GM23248 (cell line): ENCODE measurements at regions not wholly inside any gene's neighbourhood (a gene's known extent, or its start where the extent isn't known, plus 50 kb on each side); places are given as distances from the start of the nearest gene placed in this dataset.

Experiments
- EZH2 ChIP-seq: fragments of 200-600 bp; sonication (generic); IDR thresholded peaks from 2 replicates; pipeline ENCODE4 v1.6.1; 2018; ENCODE audit warnings: antibody characterized with exemption, mild to moderate bottlenecking; ENCODE audit not compliant: insufficient read depth, poor library complexity, severe bottlenecking
- EZH2phosphoT487 ChIP-seq: fragments of 200-600 bp; sonication (generic); IDR thresholded peaks from 2 replicates; pipeline ENCODE4 v1.6.1; 2018; ENCODE audit warnings: antibody characterized with exemption, moderate library complexity, mild to moderate bottlenecking, low read depth; ENCODE audit not compliant: insufficient read depth

DNA sequence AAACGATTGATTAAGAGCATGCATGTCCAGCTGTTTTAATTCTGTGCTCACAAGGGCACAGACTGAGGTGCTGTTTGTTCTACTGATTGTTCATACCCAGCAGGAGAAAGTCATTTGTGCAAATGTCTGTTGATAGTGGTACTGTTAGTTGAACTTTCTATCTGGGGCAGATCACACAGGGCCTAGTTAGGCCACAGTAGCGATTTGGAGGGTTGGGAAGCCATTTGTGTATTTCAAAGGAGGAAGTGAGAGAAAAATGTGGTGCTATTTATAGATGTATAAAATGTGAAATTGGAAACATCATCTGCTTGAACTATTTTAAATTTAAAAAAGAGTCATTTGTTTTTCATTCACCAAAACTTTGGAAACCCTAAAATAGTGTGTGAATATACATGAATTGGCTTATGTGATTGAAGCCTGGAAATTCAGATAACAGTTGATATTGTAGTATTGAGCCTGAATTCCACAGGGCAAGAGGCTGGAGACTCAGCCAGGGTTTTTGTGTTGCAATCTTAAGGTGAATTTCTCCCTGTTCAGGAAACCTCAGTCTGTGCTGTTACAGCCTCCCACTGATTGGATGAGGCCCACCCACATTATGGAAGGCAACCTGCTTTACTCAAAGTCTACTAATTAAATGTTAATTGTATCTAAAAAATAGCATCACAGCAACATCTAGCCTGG, 162.0 kb upstream of the CDKN2B start:
- TF ChIP-seq EZH2 (no peak), EZH2phosphoT487 (no peak)
